Mucosa of rectum (tissue), 2 donors: ENCODE measurements at regions not wholly inside any gene's neighbourhood (a gene's known extent, or its start where the extent isn't known, plus 50 kb on each side); places are given as distances from the start of the nearest gene placed in this dataset.

Source experiments
- H3K27ac ChIP-seq, 2 donors: one replicate each; pipeline ENCODE4 v1.7.0; 2013; ENCODE audit warnings: inconsistent platforms in 2 of 2, low read depth in 2 of 2, low read length in 2 of 2
- H3K27me3 ChIP-seq, 2 donors: one replicate each; pipeline ENCODE4 v1.7.0; 2013; ENCODE audit warnings: low read length in 2 of 2; ENCODE audit not compliant: control insufficient read depth in 2 of 2, insufficient read depth in 2 of 2
- H3K36me3 ChIP-seq, 2 donors: one replicate each; pipeline ENCODE4 v1.7.0; 2013; ENCODE audit warnings: low read length in 2 of 2; ENCODE audit not compliant: control insufficient read depth in 2 of 2, insufficient read depth in 2 of 2
- H3K4me1 ChIP-seq, 2 donors: one replicate each; pipeline ENCODE4 v1.7.0; 2013; ENCODE audit warnings: low read length in 2 of 2, mild to moderate bottlenecking in 1 of 2; ENCODE audit not compliant: control insufficient read depth in 2 of 2, insufficient read depth in 2 of 2
- H3K4me3 ChIP-seq, 2 donors: one replicate each; pipeline ENCODE4 v1.7.0; 2013; ENCODE audit warnings: low read length in 2 of 2
- H3K9ac ChIP-seq, 2 donors: one replicate each; pipeline ENCODE4 v1.7.0; 2013; ENCODE audit warnings: low read length in 2 of 2, low read depth in 1 of 2, mild to moderate bottlenecking in 1 of 2
- H3K9me3 ChIP-seq, 2 donors: one replicate each; pipeline ENCODE4 v1.7.0; 2013; ENCODE audit warnings: low read length in 2 of 2; ENCODE audit not compliant: control insufficient read depth in 2 of 2
- donor health status: healthy.
- donor health status: Normal muscosa, but diverticular disease.

DNA sequence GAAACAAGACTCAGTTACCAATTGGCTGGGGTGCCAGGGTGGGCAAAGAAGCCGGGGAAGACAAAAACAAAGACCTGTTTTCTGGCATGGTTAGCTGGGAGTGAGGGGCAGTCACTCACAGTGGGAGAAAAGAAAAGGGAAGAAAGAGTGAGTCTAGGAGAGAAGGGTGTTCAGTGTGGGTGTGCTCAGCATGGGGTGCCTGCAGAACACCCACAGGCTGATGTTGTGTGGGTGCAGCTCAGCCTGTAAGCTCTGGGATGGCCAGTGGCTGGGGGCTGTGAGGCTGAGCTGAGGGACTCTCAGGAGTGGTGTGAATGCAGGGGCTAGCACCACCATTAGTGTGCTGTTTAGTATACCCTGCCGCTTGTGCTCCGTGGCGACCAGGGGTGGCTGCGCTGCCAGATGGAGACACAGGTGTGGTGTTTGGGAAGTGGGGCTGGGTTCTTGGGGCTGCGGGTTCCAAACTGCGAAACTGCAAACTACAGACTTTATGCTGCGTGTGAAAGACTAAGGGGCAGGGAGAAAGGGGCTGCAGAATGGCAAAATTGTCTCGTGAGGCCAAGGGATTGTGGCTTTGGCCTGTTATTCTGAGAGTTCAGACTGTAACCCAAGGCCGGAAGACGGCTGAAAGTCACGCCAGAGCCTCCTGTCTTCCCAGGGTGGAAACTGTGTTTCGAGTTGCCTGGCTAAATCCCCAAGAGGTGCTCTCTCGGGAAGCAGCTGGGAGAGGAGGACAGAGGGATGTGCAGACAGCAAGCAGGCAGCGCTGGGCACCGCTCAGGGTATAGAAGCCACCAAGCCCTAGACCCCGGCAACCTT is 156.3 kb downstream of the TTC32 start:
- Histone ChIP-seq H3K27ac (no peak overlapping the region), H3K4me3 (no peak overlapping the region), H3K9ac (no peak overlapping the region), H3K4me1 (no peaks in the 10 kb centered on the region), H3K27me3 (no peaks in the 10 kb centered on the region), H3K36me3 (no peaks in the 10 kb centered on the region), H3K9me3 (no peaks in the 10 kb centered on the region)

DNA sequence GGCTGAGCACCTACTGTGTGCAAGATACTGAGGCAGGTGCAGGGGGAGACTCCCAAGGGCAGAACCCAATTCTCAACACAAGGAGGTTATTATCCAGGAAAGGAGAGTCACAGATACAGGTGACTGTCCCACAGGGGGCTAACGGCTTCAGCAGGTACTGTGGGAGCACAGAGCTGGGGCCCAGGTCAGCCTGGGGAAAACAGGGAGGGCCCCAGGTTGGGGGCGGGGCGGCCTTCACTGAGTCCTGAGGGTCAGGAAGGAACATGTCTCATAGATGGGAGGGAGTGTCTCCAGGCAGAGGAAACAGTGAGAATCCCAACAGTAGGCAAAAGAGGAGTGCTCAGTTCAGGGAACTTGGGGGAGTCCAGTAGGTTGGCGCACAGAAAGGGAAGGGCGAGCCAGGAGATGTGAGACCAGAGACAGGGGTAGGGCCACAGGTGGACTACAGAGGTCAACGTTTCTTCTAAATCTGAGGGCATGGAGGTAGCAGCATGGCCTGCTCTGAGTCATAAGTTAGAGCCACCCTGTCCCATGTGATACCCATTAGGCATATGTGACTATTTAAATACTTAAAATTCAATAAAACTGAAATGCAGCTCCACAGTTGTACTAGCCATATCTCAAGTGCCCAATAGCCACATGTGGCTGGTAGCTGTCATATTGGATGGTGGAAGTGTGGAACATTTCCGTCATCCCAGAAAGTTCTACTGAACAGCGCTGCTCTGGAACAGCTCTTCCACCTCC is 157.2 kb downstream of the TTC32 start:
- Histone ChIP-seq H3K9me3 (no peaks in the 10 kb centered on the region), H3K4me1 (no peaks in the 10 kb centered on the region), H3K27me3 (no peaks in the 10 kb centered on the region), H3K9ac (no peak overlapping the region), H3K36me3 (no peaks in the 10 kb centered on the region), H3K4me3 (no peak overlapping the region), H3K27ac (no peak overlapping the region)

DNA sequence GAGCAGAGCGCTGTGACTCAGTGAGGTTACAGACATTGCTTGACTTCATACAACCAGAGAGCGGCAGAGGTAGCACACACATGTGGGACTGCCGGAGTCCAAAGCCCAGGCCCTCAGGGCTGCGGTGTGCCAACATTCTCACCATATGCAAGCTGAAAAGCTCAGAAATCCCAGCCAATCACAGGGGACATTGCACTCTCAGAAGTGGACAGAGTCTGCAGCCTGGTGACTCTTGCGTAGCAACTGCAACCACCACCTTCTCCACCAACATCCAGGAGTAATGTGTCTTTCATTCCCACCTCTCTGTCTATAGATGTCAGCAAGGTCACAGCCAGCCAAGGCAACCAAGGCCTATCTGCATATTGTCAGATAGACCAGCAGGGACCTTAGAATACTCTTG is 158.1 kb downstream of the TTC32 start:
- Histone ChIP-seq H3K27me3 (no peaks in the 10 kb centered on the region), H3K27ac (no peak overlapping the region), H3K36me3 (no peaks in the 10 kb centered on the region), H3K4me3 (no peak overlapping the region), H3K4me1 (no peaks in the 10 kb centered on the region), H3K9me3 (no peaks in the 10 kb centered on the region), H3K9ac (no peak overlapping the region)

DNA sequence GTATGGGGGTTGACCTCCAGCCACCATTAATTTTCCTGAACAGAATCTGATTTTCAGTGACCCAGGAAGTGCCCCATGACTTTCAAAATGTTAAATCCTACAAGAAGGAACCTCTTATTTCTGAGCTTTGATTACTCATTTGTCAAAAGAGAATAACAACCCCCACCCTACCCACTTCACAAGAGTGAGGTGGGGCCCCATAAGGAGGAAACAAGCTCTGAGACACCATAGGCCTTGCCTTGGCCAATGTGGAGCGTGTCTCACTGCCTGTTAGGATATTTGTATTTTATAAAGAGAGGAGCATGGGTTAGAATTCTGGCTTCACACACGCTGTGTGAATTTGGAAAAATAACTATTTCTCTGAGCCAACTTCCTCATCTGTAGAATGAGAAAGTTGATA is 158.9 kb downstream of the TTC32 start:
- no peak overlapping the region for H3K4me3 ChIP-seq
- no peaks in the 10 kb centered on the region for H3K4me1 ChIP-seq
- H3K9ac ChIP-seq: no peak overlapping the region
- H3K36me3 ChIP-seq: no peaks in the 10 kb centered on the region
- no peak overlapping the region for H3K27ac ChIP-seq
- H3K9me3 ChIP-seq: no peaks in the 10 kb centered on the region
- no peaks in the 10 kb centered on the region for H3K27me3 ChIP-seq

DNA sequence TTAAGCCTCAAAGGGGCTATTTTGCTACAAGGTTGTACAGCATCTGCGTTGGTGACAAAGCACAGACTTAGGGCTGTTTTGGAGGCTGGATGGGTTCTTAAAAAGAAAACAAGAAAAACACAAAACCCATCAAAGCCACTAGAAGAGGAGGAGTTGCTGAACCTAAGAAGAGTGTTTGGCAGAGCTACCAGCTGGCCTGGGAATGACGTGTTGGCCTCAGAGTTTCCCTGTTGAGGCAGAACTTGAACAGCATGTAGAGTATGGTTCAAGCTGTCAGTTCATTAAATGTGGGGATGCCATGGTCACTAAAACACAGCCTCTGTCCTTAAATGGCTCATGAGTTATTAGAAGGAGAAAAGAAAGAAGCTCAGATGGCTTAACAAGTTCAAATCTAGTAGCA is 162.5 kb downstream of the TTC32 start:
- H3K27ac ChIP-seq: peak overlapping the region in 1 of 2 donors; percentile 2
- no peaks in the 10 kb centered on the region for H3K27me3 ChIP-seq
- no peaks in the 10 kb centered on the region for H3K36me3 ChIP-seq
- no peaks in the 10 kb centered on the region for H3K9me3 ChIP-seq
- no peaks in the 10 kb centered on the region for H3K4me1 ChIP-seq
- H3K4me3 ChIP-seq: no peak overlapping the region
- no peak overlapping the region for H3K9ac ChIP-seq

DNA sequence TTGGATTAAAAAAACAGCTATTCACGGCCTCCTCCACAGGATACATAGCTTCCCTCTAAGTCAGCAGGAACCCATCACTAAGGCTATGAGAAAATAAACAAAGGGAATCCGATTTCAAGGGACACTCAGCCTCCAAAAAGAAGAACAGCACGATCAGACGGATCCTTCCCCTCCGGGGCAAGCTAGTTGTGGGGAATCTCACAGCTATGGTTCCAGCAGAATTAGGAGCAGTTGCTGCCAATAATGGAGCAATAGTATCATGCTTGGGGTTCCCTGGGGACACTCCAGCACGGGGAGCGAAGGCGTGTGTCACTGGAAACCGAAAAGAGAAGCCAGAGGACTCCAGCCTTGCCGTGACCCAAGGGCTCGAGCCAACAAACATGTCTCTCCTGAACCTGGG is 163.1 kb downstream of the TTC32 start:
- no peaks in the 10 kb centered on the region for H3K27me3 ChIP-seq
- no peaks in the 10 kb centered on the region for H3K36me3 ChIP-seq
- H3K27ac ChIP-seq: peak overlapping the region in 1 of 2 donors; percentile 46
- no peaks in the 10 kb centered on the region for H3K4me1 ChIP-seq
- H3K4me3 ChIP-seq: no peak overlapping the region
- no peak overlapping the region for H3K9ac ChIP-seq
- no peaks in the 10 kb centered on the region for H3K9me3 ChIP-seq

DNA sequence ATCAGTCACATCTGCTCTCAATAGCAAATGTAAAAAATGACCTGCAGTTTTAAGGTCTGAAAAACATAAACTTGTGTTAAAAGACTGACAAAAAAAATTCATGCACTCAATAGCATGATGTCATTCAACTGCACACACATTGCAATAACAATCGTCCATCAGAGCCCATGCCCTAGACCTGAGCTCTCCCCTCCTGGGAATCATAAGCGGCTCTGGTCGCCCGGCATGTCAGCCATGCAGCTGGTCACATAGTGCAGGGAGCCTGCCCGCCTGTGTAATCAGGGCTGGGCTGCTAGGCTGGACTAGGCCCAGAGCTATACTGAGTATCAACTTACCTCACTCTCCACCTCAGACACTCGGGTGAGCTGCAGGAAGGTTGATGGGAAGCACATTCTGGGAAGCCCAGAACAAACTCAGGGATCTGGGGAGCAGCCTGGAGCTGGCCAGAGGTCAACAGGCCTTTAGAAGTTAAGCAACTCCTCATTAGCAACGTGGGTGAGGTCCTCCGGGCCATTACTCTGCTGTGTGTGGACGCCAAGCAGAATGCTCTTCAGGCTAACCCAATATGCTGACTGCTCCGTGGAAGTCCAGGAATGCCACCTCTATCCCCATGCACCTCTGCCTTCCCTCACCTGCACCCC is 165.5 kb downstream of the TTC32 start:
- no peaks in the 10 kb centered on the region for H3K4me1 ChIP-seq
- H3K27ac ChIP-seq: no peak overlapping the region
- H3K9me3 ChIP-seq: no peaks in the 10 kb centered on the region
- no peak overlapping the region for H3K4me3 ChIP-seq
- no peaks in the 10 kb centered on the region for H3K27me3 ChIP-seq
- no peaks in the 10 kb centered on the region for H3K36me3 ChIP-seq
- H3K9ac ChIP-seq: no peak overlapping the region

DNA sequence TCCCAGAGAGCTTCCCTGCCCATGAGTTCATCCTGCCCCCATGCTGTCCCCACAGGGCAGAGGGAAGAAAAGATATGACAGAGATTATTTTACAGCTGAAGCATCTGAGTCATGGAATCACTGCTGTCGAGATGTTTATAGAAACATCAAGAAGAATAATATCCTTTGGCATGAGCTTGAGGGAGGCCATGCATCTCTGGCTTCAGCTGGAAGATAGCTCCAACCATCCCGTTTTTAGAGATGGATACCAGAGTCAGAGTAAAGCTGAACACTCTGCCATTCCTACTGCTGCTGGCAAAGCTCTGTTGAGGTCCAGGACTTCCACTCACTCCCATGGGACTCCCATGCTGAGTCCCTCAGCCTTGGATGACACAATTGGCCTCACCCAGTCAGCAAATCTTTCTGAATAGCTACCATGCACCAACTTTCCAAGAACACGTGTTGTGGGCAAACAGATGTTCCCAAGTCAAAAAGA is 167.8 kb downstream of the TTC32 start:
- Histone ChIP-seq H3K27me3 (no peaks in the 10 kb centered on the region), H3K4me3 (no peak overlapping the region), H3K9me3 (no peaks in the 10 kb centered on the region), H3K9ac (no peak overlapping the region), H3K36me3 (no peaks in the 10 kb centered on the region), H3K4me1 (no peaks in the 10 kb centered on the region), H3K27ac (peak overlapping the region in 1 of 2 donors; percentile 4)

DNA sequence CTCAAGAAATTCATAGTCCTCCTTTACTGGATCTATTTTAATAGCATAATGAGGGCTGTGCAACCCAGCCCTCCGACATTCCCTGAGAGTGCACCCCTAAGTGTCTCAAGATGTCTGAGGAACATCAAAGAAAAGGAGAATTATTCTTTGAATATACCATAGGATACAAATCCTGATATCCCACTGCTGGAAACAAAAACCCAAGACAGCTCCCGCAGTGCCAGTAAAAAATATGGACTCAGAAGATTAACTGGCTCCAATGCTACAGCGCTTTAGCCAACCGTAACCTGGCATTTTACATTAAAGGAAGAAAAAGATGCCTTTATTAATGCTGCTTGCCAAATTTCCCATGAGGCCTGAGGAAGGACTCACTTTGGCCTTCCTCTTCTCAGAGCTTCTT is 168.4 kb downstream of the TTC32 start:
- peak overlapping the region in 1 of 2 donors; percentile 4 for H3K27ac ChIP-seq
- no peak overlapping the region for H3K9ac ChIP-seq
- no peaks in the 10 kb centered on the region for H3K36me3 ChIP-seq
- no peaks in the 10 kb centered on the region for H3K27me3 ChIP-seq
- no peaks in the 10 kb centered on the region for H3K9me3 ChIP-seq
- H3K4me1 ChIP-seq: no peaks in the 10 kb centered on the region
- no peak overlapping the region for H3K4me3 ChIP-seq

DNA sequence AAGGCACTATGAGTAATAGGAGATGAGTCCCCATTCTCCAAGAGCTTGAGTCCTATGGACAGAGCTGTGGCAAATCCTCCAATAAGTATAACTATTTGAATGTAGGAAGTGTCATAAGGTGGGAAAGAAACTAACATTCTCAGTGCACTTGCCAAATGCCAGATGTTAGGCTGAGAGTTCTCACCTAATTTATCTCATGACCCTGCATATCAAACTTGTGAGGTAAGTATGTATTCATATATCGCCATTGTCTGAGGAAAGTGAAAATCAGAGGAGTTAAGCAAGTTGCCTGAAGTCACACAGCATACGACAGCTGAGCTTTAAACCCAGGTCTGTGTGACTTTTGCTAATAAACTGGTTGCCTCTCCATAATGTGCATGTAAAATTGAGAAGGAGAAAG is 169.5 kb downstream of the TTC32 start:
- no peaks in the 10 kb centered on the region for H3K4me1 ChIP-seq
- no peak overlapping the region for H3K27ac ChIP-seq
- H3K27me3 ChIP-seq: no peaks in the 10 kb centered on the region
- H3K4me3 ChIP-seq: no peak overlapping the region
- H3K36me3 ChIP-seq: no peaks in the 10 kb centered on the region
- H3K9me3 ChIP-seq: no peaks in the 10 kb centered on the region
- H3K9ac ChIP-seq: no peak overlapping the region
